HuH-7 (cell line): ENCODE measurements at regions not wholly inside any gene's neighbourhood (a gene's known extent, or its start where the extent isn't known, plus 50 kb on each side); places are given as distances from the start of the nearest gene placed in this dataset.

Experiments used
- DNase-seq: peaks from one replicate; pipeline ENCODE4 v3.0.0; 2011; ENCODE audit warnings: low spot score

GRCh38 chr10:85545874-85546273, 820.7 kb downstream of the GRID1 start:
- no peak for DNase-seq

GRCh38 chr10:85547460-85548023, 819.1 kb downstream of the GRID1 start:
- no peak for DNase-seq

GRCh38 chr10:85548034-85548433, 818.6 kb downstream of the GRID1 start:
- no peak for DNase-seq
